Right cardiac atrium (tissue), 5 donors: ENCODE measurements at regions not wholly inside any gene's neighbourhood (a gene's known extent, or its start where the extent isn't known, plus 50 kb on each side); places are given as distances from the start of the nearest gene placed in this dataset.

ENCODE experiments used
- ATAC-seq, 2 donors: fragments of 200-7000 bp; cut with Tn5 transposase; one replicate each; pipeline versions ENCODE4 v1.8.0 to v1.9.1; 2020; ENCODE audit warnings: moderate library complexity in 2 of 2, mild to moderate bottlenecking in 1 of 2
- DNase-seq, 3 donors: peaks; one replicate each; pipeline ENCODE4 v3.0.0-alpha.2; 2020
- H3K27ac ChIP-seq: one replicate; pipeline ENCODE4 v1.5.1; 2013; ENCODE audit warnings: mild to moderate bottlenecking, low read length, control low read depth, moderate library complexity
- H3K27me3 ChIP-seq: one replicate; pipeline ENCODE4 v1.6.1; 2013; ENCODE audit not compliant: control insufficient read depth, insufficient read depth
- H3K4me1 ChIP-seq: one replicate; pipeline ENCODE4 v1.6.1; 2013; ENCODE audit warnings: low read length; ENCODE audit not compliant: control insufficient read depth, insufficient read depth
- H3K4me3 ChIP-seq: one replicate; pipeline ENCODE4 v1.5.1; 2013; ENCODE audit warnings: low read length, control low read depth
- H3K9me3 ChIP-seq: one replicate; pipeline ENCODE4 v1.6.1; 2013; ENCODE audit warnings: low read length; ENCODE audit not compliant: control insufficient read depth
- WGBS: extraction: QIAGEN DNeasy Blood & Tissue Kit; methylation state at CpG from one replicate; pipeline ENCODE4 v1.1.7; 2013; 5-methylcytosine and 5-hydroxymethylcytosine counted together
- intact Hi-C, 4 donors: fragments of 100-400 bp; cut with DNase I; formaldehyde crosslinking; loops; one replicate each; pipeline versions ENCODE4 v1.11.0 to v1.14.0; 2022 to 2023
- donor health status: healthy with polysubstance abuse.
- donor health status: DM: no; HTN: yes; CAD: no.
- donor health status: DM: no; HTN: no; CAD: no.
- donor health status: DM: no; HTN: yes; CAD: no; lungs with severe emphysema.
- donor health status: DM: yes; HTN: yes; CAD: no.

- DNase-seq = no peak
- 70% methylated on average over 2 of the region's 2 CpGs for WGBS
- no peak for ATAC-seq
Observed at GRCh38 chr11:127612607-127613006, 612.0 kb upstream of the KIRREL3 start.

GRCh38 chr11:127609025-127609773 is 608.6 kb upstream of the KIRREL3 start:
- intact Hi-C loops = no loop called here
- no peak overlapping the region for H3K4me3 ChIP-seq
- no peaks in the 10 kb centered on the region for H3K4me1 ChIP-seq
- DNase-seq (no peak), ATAC-seq (no peak)
- no peaks in the 10 kb centered on the region for H3K27me3 ChIP-seq
- H3K9me3 ChIP-seq = no peaks in the 10 kb centered on the region
- H3K27ac ChIP-seq = no peak overlapping the region
- WGBS = 82% methylated on average over 4 of the region's 4 CpGs

More at GRCh38 chr11:127612607-127613006, 612.0 kb upstream of the KIRREL3 start:
- no peaks in the 10 kb centered on the region for H3K9me3 ChIP-seq
- intact Hi-C loops = no loop called here
- H3K27ac ChIP-seq = no peak overlapping the region
- no peaks in the 10 kb centered on the region for H3K27me3 ChIP-seq
- H3K4me3 ChIP-seq = no peak overlapping the region
- no peaks in the 10 kb centered on the region for H3K4me1 ChIP-seq

- intact Hi-C loops = no loop called here
- H3K4me1 ChIP-seq = no peaks in the 10 kb centered on the region
- no peaks in the 10 kb centered on the region for H3K9me3 ChIP-seq
- H3K27me3 ChIP-seq = no peaks in the 10 kb centered on the region
- no peak for ATAC-seq
- H3K27ac ChIP-seq = no peak overlapping the region
- no peak for DNase-seq
- no peak overlapping the region for H3K4me3 ChIP-seq
- 84% methylated on average over 9 of the region's 9 CpGs for WGBS
Observed at GRCh38 chr11:127607487-127608085, 607.0 kb upstream of the KIRREL3 start.

GRCh38 chr11:127601578-127601977 is 601.0 kb upstream of the KIRREL3 start:
- WGBS = 67% methylated on average over 3 of the region's 3 CpGs
- H3K27me3 ChIP-seq = no peaks in the 10 kb centered on the region
- no peak for DNase-seq
- no peaks in the 10 kb centered on the region for H3K4me1 ChIP-seq
- intact Hi-C loops = no loop called here
- no peak for ATAC-seq
- no peak overlapping the region for H3K27ac ChIP-seq
- H3K9me3 ChIP-seq = no peaks in the 10 kb centered on the region
- no peak overlapping the region for H3K4me3 ChIP-seq

- 88% methylated on average over 2 of the region's 2 CpGs for WGBS
- no peak for ATAC-seq
- no peaks in the 10 kb centered on the region for H3K4me1 ChIP-seq
- H3K4me3 ChIP-seq = no peak overlapping the region
- DNase-seq = no peak
- no peak overlapping the region for H3K27ac ChIP-seq
- H3K27me3 ChIP-seq = no peaks in the 10 kb centered on the region
- intact Hi-C loops = no loop called here
- H3K9me3 ChIP-seq = no peaks in the 10 kb centered on the region
Observed at GRCh38 chr11:127600674-127601073, 600.1 kb upstream of the KIRREL3 start.

- no peak for DNase-seq
- Histone ChIP-seq H3K27me3 (no peaks in the 10 kb centered on the region), H3K9me3 (no peaks in the 10 kb centered on the region), H3K27ac (no peak overlapping the region), H3K4me1 (no peaks in the 10 kb centered on the region), H3K4me3 (no peak overlapping the region)
- no peak for ATAC-seq
- WGBS = 67% methylated on average over 3 of the region's 3 CpGs
- intact Hi-C loops = no loop called here
Observed at GRCh38 chr11:127598476-127598875, 597.9 kb upstream of the KIRREL3 start.

- intact Hi-C loops = no loop called here
- DNase-seq (no peak), ATAC-seq (no peak)
- Histone ChIP-seq H3K9me3 (no peaks in the 10 kb centered on the region), H3K27ac (no peak overlapping the region), H3K4me1 (no peaks in the 10 kb centered on the region), H3K27me3 (no peaks in the 10 kb centered on the region), H3K4me3 (no peak overlapping the region)
- WGBS = 74% methylated on average over 3 of the region's 3 CpGs
Observed at GRCh38 chr11:127596433-127596832, 595.9 kb upstream of the KIRREL3 start.

- intact Hi-C loops = no loop called here
- 56% methylated on average over 1 of the region's 1 CpG for WGBS
- no peak overlapping the region for H3K27ac ChIP-seq
- no peaks in the 10 kb centered on the region for H3K4me1 ChIP-seq
- H3K27me3 ChIP-seq = no peaks in the 10 kb centered on the region
- H3K4me3 ChIP-seq = no peak overlapping the region
- DNase-seq (no peak), ATAC-seq (no peak)
- no peaks in the 10 kb centered on the region for H3K9me3 ChIP-seq
Observed at GRCh38 chr11:127592371-127592770, 591.8 kb upstream of the KIRREL3 start.

GRCh38 chr11:127590314-127590713 is 589.7 kb upstream of the KIRREL3 start:
- WGBS = 63% methylated on average over 1 of the region's 1 CpG
- H3K9me3 ChIP-seq = no peaks in the 10 kb centered on the region
- H3K27ac ChIP-seq = no peak overlapping the region
- H3K27me3 ChIP-seq = no peaks in the 10 kb centered on the region
- ATAC-seq (no peak), DNase-seq (no peak)
- H3K4me1 ChIP-seq = no peaks in the 10 kb centered on the region
- intact Hi-C loops = no loop called here
- H3K4me3 ChIP-seq = no peak overlapping the region

- no peaks in the 10 kb centered on the region for H3K27me3 ChIP-seq
- intact Hi-C loops = no loop called here
- DNase-seq (no peak), ATAC-seq (no peak)
- H3K9me3 ChIP-seq = no peaks in the 10 kb centered on the region
- no peaks in the 10 kb centered on the region for H3K4me1 ChIP-seq
- WGBS = 88% methylated on average over 5 of the region's 5 CpGs
- H3K4me3 ChIP-seq = no peak overlapping the region
- H3K27ac ChIP-seq = no peak overlapping the region
Observed at GRCh38 chr11:127588431-127588830, 587.9 kb upstream of the KIRREL3 start.

- no peaks in the 10 kb centered on the region for H3K27me3 ChIP-seq
- 95% methylated on average over 2 of the region's 2 CpGs for WGBS
- intact Hi-C loops = no loop called here
- H3K4me1 ChIP-seq = no peaks in the 10 kb centered on the region
- DNase-seq (no peak), ATAC-seq (no peak)
- no peaks in the 10 kb centered on the region for H3K9me3 ChIP-seq
- no peak overlapping the region for H3K4me3 ChIP-seq
- H3K27ac ChIP-seq = no peak overlapping the region
Observed at GRCh38 chr11:127587511-127587910, 586.9 kb upstream of the KIRREL3 start.
